Stimulated activated CD4-positive, alpha-beta T cell treated with anti-CD3 and anti-CD28 coated beads, Interleukin-1b, Interleukin-23, amount 100 ng/mL, for 48 hours (primary cell): ENCODE measurements at regions not wholly inside any gene's neighbourhood (a gene's known extent, or its start where the extent isn't known, plus 50 kb on each side); places are given as distances from the start of the nearest gene placed in this dataset.

ENCODE experiments used
- DNase-seq: peaks from one replicate; pipeline ENCODE4 v3.0.0-alpha.2; 2020

DNA sequence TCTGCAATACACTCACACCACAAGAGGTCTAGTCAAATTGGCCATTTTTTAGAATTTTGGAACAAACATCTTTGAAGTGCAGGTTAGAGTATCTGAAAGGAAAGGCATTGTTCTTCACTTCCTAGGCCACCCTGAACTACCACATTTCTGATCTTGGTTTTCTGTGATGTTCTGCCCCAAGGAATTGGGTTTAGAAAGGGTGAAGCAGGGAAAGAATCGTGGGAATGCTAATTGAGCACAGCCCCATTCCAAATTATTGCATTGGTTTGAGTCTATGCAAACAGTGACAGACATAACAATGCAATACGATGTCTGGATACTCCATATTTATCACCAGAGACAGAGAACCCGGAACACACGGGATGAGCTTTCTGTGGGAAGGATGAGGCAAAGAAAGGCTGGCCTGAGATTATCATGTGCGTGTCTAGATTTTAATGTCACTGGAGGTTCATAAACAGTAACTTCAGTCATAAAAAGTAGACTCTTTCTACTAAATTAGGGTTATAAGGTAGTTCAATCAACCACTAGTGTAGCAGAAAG, 195.3 kb upstream of the BLID start:
- no peak for DNase-seq

DNA sequence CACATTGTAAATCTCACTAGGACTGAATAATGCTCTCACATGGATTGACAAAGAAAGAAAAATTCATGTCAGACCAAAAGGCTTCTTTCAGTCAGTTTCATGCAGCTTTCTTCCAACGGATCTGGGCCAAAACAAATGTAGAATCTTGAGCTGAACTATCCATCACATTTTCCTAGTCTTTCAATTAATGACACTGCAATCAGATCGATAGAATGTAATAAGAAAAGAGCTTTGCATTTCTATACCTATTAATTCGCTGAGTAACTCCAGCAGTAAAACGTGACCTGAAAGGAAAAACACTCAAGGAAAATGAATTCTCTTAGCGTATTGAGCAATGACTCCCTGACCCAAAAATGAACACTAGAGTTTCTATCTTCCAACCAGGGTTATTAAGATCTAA, 194.8 kb upstream of the BLID start:
- no peak for DNase-seq

DNA sequence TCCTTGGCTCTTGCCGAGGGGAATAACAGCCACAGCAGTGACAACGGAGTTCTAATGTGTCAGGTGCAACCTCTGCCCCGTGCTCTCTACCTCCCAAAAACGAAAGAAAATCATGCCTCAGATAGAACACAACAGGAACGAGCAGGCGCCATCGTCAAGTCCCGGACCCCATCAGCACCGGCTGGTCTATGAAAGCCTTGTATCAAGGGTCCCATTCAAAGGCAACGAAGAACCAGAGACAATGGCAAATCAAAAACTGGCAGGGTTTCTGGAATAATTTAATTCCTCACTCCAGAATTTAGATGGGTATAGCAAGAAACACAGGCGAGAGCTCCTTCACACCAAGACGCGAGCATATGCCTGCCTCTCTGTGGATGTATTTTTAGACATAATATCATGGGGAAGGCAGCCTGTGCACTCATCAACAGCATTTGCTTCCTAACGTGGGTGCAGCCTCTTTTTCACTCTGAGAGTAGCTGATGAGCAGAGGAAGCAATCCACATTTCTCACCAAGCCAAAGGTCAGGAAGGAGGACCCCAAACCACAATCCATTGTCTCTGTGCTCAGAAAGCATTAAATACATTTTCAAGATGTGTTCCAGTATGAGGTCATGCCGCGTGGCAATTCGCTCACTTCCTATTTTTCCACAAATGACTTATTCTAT, 193.4 kb upstream of the BLID start:
- DNase-seq, result no peak

DNA sequence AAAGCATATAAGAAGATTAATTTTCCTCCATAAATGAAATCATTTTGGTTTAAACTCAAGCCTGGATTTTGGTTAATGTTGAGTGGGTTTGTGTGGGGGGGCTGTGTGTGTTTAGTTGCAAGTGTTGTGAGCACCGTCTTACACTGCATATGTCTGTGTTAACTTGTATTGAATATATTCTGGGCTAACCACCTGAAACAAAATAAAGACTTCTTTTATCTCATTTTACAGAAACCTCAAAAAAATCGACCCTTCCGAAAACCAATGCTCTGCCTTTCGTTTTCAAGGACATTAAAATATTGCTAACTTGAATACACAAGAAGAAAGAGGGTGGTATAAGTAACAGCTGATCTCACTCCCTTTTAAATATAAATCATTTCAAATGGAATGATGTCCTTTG, 192.2 kb upstream of the BLID start:
- no peak for DNase-seq

DNA sequence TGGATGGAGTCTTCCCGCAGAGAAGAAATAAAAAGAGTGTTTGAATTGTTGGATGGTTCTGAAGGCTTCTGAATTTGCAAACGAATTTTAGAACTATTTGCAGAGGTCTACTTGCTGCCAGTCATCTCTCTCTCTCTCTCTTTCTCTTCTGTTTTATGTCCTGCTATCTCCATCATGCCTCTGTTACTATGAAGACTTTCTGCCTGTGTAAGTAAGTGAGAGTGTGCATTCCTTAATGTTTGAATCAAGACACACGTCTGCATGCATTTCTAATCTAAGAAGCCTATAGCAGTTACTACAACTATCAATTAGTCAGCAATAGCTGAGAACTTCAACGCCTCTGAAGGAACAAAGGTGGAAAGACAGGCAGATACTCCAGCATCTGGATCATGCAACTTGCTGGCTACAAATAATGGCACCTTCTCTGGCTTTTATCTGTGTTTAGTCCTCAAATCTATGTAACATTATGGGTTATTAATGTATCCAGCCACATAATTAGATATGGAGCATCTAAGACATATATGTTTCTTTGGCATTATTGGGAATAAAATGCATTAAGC, 191.5 kb upstream of the BLID start:
- no peak for DNase-seq

DNA sequence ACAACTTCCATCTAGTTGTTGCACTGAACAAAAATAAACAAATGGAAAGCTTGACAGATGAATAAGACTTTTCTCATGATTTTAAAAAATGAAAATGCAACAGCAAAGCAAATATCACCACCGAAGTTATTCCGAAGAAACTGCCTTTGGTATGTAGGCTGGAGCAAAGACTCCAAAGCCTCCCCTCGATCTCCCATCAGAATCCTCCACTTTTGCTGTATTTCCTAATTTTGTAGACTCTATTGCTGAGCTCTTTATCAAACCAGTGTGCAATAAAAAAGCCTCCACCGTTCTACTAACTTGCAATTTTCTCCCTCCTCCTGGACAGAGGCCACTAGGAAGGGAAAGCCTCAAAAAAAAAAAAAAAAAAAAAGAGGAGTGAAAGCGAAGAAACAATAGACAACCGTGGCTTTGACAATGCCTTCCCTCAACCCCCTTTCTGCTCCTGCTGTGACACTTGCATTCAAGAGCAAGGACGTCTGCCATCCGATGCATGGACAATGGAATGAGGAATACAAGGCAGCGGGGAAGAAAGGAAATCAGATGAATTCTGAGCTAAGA, 190.9 kb upstream of the BLID start:
- no peak for DNase-seq

DNA sequence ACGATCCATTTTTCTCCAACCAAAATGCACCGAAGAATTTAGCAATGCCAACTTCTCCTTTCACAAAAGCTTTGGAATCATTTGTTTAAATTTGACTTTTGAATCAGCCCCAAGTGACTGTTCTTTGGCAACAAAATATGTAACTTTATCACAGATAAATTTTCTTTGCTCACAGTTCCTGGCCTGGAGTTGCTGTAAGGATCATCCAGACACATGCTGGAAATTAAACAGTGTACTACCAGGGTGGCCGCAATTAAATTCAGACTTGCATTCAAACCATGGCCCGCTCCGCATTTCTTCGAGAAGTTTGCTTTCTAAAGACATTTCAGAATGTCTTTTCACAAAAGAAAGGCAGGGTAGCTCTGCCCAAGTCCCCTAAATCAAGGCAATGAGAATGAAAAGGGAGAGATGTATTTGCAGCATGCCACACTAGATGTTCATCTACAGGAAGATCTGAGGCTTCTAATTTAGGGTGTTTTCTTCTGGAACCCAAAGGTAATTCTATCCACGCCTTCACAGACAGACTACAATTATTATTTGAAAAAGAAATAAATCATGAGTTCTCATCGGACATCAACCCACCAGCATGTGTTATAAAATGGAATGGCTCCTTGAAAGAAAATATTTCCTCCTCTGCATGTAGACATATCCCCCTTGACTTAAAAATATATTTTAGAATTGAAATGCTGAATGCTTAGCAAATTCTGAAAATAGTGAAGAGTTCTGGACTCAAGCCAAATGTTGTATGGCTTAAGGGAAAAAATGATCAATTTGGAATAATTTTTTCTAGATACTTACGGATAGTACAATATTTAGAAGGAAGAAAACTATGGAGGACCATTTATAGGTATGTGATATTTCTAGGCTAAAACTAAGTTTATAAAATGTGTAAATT, 189.7 kb upstream of the BLID start:
- no peak for DNase-seq

DNA sequence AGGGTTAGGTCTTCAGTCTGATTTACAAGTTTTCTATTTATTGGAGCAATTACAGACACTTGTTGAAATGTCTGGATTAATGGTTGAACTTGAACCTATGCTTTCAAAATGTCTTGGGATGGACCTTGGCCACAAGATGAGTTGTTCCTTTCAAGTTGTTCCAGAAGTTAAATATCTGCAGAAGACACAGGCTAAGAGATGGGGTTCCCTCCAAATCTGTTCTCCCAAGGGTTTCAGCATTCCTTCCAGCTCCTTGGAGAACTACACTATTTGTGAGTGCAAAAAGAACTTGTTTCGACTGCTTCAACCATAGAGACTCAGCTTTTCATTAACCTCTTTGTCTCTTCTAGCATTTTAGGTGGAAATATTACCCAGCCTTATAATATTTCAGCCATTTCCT, 189.0 kb upstream of the BLID start:
- DNase-seq, result no peak

DNA sequence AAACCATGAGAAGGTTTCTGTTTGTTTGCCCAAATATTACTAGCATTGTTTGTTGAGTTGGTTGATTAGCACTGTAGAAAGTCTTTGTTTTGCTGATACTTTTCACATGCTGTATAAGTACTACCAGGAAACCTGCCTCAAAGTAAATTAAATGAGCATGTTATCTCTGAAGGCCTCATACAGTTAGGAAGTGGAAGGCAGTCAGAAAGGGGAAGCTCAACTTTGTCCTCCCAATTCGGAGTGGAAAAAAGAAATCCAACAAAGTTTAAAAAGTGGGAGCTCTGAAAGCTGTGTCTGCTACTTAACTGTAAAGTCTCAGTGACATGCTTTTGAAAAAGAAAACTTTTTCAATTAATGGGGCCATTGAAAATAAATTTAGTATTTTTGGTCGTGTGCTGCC, 188.3 kb upstream of the BLID start:
- DNase-seq, result no peak

DNA sequence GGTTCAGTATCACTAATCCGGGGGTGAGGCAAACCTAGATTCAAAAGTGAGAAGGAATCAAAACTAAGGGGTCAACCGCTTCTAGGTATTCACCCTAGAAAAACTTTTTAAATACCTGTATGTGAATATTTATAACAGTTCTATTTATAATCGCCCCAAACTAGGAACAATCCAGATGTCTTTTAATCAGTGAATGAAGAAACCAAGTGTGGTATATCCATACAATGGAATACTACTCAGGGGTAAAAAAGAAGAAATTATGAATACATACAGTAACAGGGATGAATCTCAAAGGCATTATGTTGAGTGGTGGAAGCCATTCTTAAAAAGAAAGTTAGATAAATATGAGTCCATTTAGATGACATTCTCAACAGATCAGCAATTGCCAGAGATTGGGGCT, 178.0 kb upstream of the BLID start:
- no peak for DNase-seq

DNA sequence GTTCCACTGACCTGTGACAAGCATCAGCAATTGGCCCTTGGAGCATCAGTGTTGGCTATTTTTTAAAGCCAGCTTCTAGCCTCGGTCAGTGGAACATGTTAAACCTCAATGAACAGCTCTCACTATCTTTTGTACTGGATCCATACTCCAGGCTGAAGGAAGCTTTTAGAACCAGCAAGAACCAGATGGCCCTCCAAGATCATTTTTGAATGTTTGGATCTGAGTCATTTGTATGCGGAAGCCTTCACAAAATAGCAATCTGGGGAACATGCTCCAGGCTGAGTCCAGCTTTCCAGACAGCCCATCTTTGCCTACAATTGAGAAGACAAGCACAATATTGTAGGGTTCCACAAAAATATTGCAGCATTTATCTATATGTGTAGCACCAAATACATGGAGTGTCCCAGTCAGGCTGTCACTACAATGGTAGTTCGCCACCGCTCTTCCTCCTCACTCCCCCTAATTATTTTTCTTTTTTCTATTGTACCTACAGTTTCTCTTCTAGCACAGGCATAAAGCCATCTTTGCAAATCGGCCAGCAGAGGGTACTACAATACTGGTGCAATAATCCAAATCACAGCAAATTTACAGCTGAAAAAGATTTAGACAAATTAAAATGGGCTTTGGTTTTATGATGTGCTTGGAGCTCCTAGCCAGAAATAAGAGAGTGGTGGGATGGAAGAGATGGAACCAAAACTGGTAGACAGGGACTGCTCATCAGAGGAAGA, 177.4 kb upstream of the BLID start:
- no peak for DNase-seq

DNA sequence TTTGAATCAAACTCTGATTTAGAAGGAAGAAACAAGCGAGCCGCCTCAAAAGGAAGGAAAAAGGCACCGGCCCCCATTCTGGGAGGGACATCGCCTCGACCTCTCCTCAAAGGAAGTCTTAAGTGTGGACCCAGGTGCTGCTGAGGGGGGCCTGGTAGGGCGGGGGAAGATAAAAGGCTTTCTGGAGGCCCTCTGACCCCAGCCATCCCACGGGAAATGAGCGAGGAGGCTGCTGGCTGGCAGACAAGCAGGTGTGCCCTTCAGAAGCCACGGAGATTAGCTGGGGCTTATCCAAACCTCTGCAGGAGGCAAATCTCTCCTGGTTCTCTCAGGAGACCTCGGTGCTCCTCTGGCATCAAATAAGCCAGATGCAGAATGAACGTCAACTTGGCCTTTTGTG, 171.4 kb upstream of the BLID start:
- DNase-seq, result no peak

DNA sequence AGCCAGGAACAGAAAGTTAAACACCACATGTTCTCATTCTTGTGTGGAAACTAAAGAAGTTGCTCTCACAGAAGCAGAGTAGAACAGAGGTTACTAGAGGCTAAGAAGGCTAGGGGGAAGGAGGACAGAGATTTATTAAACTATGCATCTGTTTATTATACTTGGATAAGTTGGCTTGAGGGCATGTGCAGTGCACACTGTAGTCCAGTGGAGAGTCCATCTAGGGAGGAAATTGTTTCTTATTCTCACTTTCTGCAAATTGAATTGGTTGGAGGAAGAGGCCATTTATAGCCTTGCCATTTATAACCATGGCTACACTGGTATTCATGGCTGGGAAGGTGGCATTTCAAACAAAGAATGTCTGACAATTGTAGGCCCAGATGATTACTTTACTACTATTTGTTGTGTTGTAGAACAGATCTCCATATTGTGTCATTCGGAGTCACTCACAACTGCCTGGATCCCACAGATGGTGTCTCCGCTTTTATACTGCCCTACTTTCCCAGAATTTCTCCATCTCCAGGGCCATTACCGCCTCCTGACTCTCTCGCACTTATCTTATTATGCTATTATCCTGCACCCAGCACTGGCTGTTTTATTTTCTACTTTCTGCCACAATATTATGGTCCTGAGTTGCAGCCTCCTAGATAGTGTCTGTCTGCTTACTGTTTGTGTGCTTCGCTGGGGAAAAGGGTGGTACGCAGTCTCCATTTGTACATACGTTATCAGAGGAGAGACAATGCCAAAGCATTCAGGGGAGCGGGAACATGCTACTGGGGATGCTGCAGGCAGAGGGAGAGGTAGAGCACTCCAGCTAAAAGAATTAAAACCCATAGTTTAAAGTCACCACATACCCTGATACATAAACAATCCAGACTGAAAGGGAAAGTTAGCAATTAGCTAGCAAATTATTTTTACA, 169.3 kb upstream of the BLID start:
- DNase-seq, result no peak

DNA sequence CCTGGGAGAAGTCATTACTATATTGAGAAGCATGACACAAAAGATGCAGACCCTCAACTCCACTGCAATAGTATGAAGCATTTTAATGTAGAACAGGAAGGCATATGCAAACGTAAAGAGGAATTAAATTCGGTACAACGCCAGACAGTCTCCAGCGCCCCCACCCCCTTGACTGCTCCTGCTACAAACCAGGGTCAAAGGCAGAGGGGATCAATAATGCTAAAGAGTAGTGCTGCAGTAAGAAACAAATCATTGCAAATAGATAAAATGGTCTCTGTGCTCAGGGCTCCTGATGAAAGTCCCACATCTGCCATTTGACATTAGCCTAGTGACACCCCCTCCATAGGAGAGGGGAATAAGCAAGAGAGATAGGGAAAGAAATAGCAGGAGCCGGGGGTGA, 164.9 kb upstream of the BLID start:
- DNase-seq, result no peak

DNA sequence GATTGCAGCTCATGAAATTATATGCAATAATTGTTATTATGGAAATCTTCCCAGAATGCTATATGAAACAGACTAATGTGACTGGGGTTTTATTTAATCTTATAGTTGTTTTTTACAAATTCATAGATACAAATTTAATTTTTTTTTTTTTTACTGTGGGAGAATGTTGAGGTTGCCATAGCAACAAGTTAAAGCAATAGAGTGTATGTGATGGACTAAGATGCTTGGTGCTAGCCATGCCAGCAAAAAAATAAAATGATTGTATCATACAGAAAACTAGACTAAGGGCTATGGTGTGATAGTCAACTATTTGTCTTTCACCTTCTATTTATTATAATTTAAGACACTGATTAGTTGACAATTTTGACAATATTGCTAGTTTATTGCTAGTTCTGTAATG, 163.2 kb upstream of the BLID start:
- no peak for DNase-seq

DNA sequence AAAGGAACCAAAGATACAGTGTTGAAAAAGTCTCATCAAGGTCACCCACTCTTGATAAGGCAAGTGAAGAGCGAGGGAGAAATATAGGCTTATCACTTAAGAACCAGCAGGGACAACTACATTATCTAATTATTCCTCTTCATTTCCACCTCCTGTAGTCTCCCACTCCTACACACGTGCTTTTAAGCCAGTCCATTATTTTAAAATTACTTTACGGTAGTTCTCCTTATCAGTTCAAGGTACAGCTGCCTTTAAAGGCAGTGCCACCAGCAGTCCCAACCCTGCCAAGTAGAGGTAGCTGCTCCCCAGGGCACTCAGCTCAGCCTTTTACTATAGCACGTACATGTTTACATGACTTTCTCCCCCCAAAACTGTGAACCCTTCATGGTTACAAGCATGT, 161.5 kb upstream of the BLID start:
- no peak for DNase-seq

DNA sequence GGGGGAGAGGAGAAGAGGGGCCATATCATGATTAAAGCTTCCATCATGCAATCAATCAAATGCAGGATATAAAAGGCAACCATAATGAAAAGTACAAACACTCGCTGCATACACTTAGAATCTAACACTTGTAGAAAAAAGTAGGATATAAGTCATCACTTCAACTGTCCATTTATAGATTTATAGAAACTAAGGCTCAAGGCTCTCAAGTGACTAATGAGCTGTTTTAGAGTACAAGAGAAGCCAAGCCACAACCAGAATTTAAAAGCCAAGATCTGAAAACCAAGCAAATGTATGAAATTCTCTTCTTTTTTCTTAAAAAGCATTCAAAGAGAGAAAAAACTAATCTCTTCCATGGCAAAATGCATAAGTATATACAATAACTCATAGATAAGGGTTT, 160.2 kb upstream of the BLID start:
- no peak for DNase-seq

DNA sequence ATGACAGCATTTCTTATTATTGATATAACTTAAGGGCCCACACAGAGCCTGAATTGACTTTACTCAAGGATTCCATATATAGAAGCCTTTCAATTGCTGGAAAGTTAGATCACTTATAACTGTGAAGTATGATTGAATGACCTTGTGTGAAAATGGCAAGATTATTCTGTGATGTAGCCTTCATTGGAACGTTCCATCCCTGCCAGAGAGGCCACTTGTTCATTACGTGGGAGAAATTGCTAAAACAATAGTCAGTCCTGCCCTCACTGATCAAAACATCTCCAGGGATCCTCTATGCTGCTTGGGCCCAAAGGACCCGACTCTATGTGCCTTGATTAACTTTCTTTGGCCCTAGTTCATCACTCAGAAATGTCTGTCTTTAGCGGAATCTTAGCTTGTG, 159.5 kb upstream of the BLID start:
- DNase-seq, result no peak

DNA sequence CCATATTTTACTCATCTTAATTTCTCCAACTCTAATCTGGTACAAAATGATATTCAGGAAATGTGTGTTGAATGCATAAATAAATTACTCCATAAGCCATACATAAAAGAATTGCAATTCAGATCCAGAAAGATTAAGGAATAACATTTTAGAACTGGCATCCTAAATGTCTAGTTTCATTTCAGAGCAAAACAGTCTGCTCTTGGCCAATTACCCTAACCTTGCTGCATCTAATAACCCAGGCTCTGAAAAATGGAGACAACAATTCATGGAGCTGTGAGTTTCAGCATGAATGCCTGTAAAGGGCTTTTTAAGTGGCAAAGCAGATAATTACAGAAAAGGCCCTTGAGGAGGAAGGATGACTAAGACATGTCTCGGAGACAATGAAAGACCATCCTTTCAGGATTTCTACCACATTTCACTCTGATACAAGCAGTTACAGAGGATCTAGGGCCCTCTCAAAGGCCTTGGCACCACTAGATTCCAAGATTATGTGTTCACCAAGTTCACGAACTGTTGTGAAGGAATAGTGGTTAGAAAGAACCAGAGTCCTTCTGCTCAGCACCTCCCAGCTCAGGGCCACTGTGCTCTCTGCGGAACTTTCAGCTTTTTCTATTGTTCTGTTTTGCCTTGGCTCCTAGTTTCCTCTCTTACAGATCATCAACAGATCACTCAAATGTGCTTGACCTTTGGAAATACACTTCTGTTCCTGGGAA, 157.6 kb upstream of the BLID start:
- no peak for DNase-seq

DNA sequence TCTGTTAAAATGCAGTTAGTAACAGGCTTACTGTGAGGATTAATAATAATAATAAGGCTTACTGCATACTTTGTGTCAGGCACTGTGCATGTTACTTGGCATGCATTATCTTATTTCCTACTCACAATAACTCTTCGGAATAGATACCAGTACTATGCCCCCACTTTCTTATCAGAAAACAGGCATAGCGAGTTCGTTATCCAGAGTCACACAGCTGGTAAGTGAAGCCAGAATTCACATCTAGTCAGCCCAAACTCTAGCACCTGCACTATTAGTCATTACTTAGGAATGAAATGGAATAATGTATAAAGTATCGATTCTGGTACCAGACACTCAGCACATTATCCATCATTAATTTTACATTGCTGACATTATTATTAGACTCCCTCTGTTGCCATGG, 155.7 kb upstream of the BLID start:
- no peak for DNase-seq

DNA sequence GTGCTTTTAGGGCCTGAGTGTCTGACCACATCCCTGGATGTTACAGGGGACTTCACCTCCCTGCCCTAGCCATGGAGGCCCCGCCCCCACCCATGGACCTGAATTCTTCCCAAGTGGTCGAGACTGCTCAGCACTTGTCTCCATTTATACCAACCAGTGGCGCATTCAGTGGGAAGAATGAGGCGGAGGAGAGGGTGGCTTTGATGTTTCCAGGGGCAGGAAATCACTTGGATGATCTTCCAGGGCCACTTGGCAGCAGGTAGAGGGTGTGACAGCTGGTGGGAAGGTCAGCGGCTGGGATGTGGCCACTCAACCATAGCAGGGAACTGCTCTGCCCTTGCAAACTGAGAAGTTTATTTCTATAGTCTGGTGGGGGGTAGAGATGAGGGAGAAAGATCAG, 155.1 kb upstream of the BLID start:
- no peak for DNase-seq
